Gastroesophageal sphincter (tissue), 4 donors: ENCODE measurements at regions not wholly inside any gene's neighbourhood (a gene's known extent, or its start where the extent isn't known, plus 50 kb on each side); places are given as distances from the start of the nearest gene placed in this dataset.

ENCODE experiments used
- ATAC-seq: fragments of 150-250 bp; one replicate; pipeline ENCODE4 v1.9.1; 2016; ENCODE audit warnings: mild to moderate bottlenecking, moderate library complexity
- H3K27ac ChIP-seq, 4 donors: fragments of 200-600 bp; sonication (generic) in 3 of 4; 1 replicate in 3 of 4; 2 replicates in 1 of 4; pipeline ENCODE4 v1.5.1; 2016 to 2019
- H3K27me3 ChIP-seq: fragments of 200-600 bp; sonication (generic); one replicate; pipeline ENCODE4 v1.5.1; 2019
- H3K36me3 ChIP-seq, 2 donors: fragments of 200-600 bp; sonication (generic); one replicate each; pipeline ENCODE4 v1.5.1; 2019; ENCODE audit warnings: control low read depth in 1 of 2
- H3K4me1 ChIP-seq, 3 donors: fragments of 200-600 bp; sonication (generic); 1 replicate in 2 of 3; 2 replicates in 1 of 3; pipeline ENCODE4 v1.5.1; 2016 to 2019; ENCODE audit warnings: control low read depth in 2 of 3
- H3K4me3 ChIP-seq, 2 donors: fragments of 200-600 bp; sonication (generic); one replicate each; pipeline ENCODE4 v1.5.1; 2019; ENCODE audit warnings: mild to moderate bottlenecking in 1 of 2, moderate library complexity in 1 of 2
- H3K9me3 ChIP-seq, 3 donors: fragments of 200-600 bp; sonication (generic); one replicate each; pipeline ENCODE4 v1.5.1; 2017 to 2019; ENCODE audit warnings: control low read depth in 2 of 3
- CTCF ChIP-seq, 4 experiments: fragments of 200-600 bp in 2 of 4; fragments of 450-650 bp in 2 of 4; sonication (generic) in 1 of 4; IDR thresholded peaks; one replicate each; pipeline ENCODE4 v1.5.1; 2017 to 2019; ENCODE audit warnings: antibody characterized with exemption in 4 of 4, mild to moderate bottlenecking in 2 of 4, moderate library complexity in 2 of 4
- EP300 ChIP-seq: sonication (generic); formaldehyde crosslinking; IDR thresholded peaks from one replicate; pipeline ENCODE4 v1.6.1; 2017; ENCODE audit warnings: antibody characterized with exemption, mild to moderate bottlenecking
- POLR2A ChIP-seq, 2 donors: fragments of 450-650 bp; IDR thresholded peaks; one replicate each; pipeline ENCODE4 v1.6.1; 2017; ENCODE audit warnings: antibody characterized with exemption in 2 of 2, mild to moderate bottlenecking in 2 of 2, moderate library complexity in 1 of 2
- POLR2AphosphoS5 ChIP-seq: sonication (generic); formaldehyde crosslinking; IDR thresholded peaks from one replicate; pipeline ENCODE4 v1.6.1; 2017; ENCODE audit warnings: antibody characterized with exemption
- WGBS, 2 donors: methylation state at CpG; one replicate each; pipeline ENCODE4 v1.1.5; 2018; ENCODE audit warnings: low coverage in 1 of 2; 5-methylcytosine and 5-hydroxymethylcytosine counted together

DNA sequence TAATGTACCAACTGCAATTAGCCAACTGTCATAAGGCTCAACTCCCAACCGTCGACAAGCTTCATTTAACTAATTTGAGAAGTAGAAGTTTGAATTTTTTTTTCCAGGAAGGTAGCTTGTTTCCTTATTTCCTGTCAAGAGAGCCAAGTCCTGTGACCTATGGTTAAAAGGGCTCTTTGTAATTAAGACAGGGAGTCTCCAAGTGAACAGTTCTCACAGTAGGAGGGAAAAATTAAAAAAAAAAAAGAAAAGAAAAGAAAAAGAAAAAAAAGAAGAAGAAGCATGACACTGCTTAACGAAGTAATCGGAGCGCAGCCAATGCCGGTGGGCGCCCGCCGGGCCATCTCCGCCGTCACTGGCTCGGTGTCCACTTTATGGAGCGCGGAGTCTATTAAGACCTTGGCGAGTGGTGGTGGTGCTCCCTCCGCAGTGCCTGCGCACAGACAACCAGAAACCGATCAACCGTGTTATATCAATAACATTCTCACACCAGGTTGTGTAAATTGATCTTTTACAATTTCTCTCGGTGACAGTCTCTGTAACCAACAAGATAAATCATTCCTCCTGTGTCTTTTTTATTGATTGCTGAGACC, 197.2 kb upstream of the POU3F3 start:
- no peak for ATAC-seq
- Histone ChIP-seq H3K4me1 (no peaks in the 10 kb centered on the region), H3K4me3 (no peak overlapping the region), H3K27ac (peak overlapping the region in 1 of 4 donors; percentile 25), H3K27me3 (peaks cover 28% of the 10 kb centered on the region), H3K9me3 (no peaks in the 10 kb centered on the region), H3K36me3 (no peaks in the 10 kb centered on the region)
- WGBS, 2 donors, result 61 to 75% methylated on average over 17 to 20 of the region's 20 CpGs
- no peak for TF ChIP-seq POLR2A (IDR thresholded peaks at IDR 0.05)

DNA sequence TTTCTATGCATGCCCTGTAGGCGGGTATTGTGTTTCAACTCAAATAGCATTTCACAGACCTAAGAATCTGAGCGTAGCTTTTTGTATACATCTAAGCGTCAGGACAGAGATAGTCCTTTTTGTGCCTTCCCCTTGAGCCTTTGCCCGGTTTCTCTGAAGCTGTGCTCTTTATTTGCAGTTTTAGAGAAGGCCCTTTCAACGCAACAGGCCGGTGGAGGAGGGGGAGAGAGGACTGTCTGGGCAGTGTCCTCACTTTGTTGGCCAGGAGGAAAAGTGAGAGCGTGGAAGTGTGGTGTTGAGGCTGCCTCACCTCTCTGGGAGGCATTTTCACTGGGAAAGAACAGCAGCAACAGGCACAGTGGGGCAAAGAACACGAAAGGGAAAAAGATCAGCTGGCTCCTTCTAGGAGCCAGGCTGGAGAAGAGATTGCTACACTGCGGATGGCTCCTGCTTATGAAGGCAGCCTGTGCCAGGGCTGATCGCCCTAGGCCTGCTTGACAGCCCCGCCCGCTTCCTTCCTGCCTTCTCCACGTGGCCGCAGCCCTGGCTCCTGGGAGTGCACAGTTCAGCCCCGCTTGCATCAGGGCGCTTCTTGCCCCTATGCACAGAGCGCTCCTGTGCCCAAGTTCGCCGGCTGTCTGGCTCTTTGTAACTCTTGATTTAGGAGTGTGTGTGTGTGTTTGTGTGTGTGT, 195.6 kb upstream of the POU3F3 start:
- Histone ChIP-seq H3K9me3 (no peaks in the 10 kb centered on the region), H3K27ac (peak overlapping the region in 2 of 4 donors; percentile 26 to 51), H3K36me3 (no peaks in the 10 kb centered on the region), H3K4me3 (no peak overlapping the region), H3K4me1 (no peaks in the 10 kb centered on the region), H3K27me3 (peaks cover 28% of the 10 kb centered on the region)
- no peak for TF ChIP-seq POLR2A (IDR thresholded peaks at IDR 0.05)
- no peak for TF ChIP-seq EP300
- peak; percentile 30 for TF ChIP-seq POLR2AphosphoS5
- 57 to 80% methylated on average over 3 to 8 of the region's 19 CpGs for WGBS, 2 donors
- ATAC-seq, result peak; percentile 84

DNA sequence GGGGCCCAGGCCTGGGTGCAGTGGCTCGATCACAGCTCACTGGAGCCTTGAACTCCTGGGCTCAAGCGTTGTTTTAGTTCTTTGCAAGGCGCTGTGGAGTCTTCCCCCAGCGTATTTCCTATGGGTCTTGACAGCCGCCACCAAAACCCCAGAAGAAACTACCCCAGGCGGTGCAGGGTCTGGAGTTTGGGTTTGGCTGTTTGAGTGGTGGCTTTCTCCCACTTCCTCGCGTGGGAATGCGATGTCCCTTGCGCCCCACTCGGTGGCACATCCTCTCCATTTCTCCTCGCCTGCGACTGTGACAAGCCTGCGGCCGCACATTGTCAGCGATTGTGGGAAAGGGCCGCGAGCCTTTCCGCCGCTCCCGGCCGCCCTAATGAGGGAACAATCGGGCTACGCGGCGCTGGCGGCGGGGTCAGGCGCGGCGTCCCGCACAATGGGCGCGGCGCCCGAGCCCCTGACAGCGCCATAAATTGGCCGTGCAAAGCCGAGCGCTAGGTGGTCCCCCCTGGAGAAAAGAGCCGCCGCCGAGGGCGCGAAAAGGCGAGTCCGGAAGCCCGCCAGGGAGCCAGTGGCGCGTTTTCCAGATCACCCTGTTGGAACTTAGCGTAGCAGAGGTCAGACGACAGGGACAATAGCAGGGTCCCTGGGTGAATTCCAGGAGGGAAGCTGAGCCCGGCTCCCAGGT, 194.9 kb upstream of the POU3F3 start:
- Histone ChIP-seq H3K36me3 (no peaks in the 10 kb centered on the region), H3K27me3 (peaks cover 28% of the 10 kb centered on the region), H3K4me3 (no peak overlapping the region), H3K4me1 (no peaks in the 10 kb centered on the region), H3K27ac (peak overlapping the region in 1 of 4 donors; percentile 2), H3K9me3 (no peaks in the 10 kb centered on the region)
- WGBS, 2 donors, result 60% methylated on average over 4 of the region's 53 CpGs; no CpG with 5 or more reads in 1 of the 2 donors
- ATAC-seq, result no peak
- TF ChIP-seq POLR2A (IDR thresholded peaks at IDR 0.05), result no peak
- TF ChIP-seq EP300, result no peak
- TF ChIP-seq POLR2AphosphoS5, result no peak
- no peak for TF ChIP-seq CTCF (IDR thresholded peaks at IDR 0.05)

- no peak overlapping the region for H3K27ac ChIP-seq
- ATAC-seq, result no peak
- no peak for TF ChIP-seq EP300
- no peaks in the 10 kb centered on the region for H3K36me3 ChIP-seq
- H3K27me3 ChIP-seq, result peaks cover 28% of the 10 kb centered on the region
- H3K9me3 ChIP-seq, result no peaks in the 10 kb centered on the region
- H3K4me1 ChIP-seq, result no peaks in the 10 kb centered on the region
- 80 to 82% methylated on average over 2 to 5 of the region's 5 CpGs for WGBS, 2 donors
- H3K4me3 ChIP-seq, result no peak overlapping the region
Measured at GRCh38 chr2:104660991-104661390, 192.9 kb upstream of the POU3F3 start.

GRCh38 chr2:104664672-104665071, 189.2 kb upstream of the POU3F3 start:
- ATAC-seq, result no peak
- peaks cover 13% of the 10 kb centered on the region for H3K27me3 ChIP-seq
- no peak for TF ChIP-seq POLR2A (IDR thresholded peaks at IDR 0.05)
- no peak for TF ChIP-seq EP300
- no peak overlapping the region for H3K4me3 ChIP-seq
- no peak overlapping the region for H3K27ac ChIP-seq
- no peaks in the 10 kb centered on the region for H3K4me1 ChIP-seq
- no peaks in the 10 kb centered on the region for H3K9me3 ChIP-seq
- WGBS, 2 donors, result 79 to 83% methylated on average over 3 of the region's 3 CpGs
- no peaks in the 10 kb centered on the region for H3K36me3 ChIP-seq

DNA sequence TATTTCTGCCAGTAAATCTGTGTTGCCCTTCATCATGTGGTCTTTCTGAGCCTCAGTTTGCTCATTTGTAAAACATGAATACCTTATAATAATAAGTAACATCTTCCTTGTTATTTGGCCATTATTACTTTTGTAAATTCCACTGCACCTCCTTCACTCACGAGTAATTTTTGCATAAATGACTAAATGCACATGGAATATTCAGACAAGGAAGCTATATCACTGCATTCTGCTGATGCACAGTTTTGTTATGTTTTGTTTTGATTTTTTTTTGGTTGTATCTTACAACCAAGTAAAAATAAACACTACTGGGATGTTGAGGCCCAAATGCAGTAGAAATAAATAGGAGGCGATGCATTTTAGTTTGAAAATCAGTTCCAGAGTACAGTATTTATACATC, 185.3 kb upstream of the POU3F3 start:
- H3K27me3 ChIP-seq, result peaks cover 12% of the 10 kb centered on the region
- no peaks in the 10 kb centered on the region for H3K4me1 ChIP-seq
- no peaks in the 10 kb centered on the region for H3K36me3 ChIP-seq
- no peaks in the 10 kb centered on the region for H3K9me3 ChIP-seq
- ATAC-seq, result no peak
- H3K27ac ChIP-seq, result no peak overlapping the region
- WGBS, 2 donors, result 79 to 86% methylated on average over 2 of the region's 2 CpGs
- TF ChIP-seq CTCF (IDR thresholded peaks at IDR 0.05), result no peak
- no peak for TF ChIP-seq EP300
- no peak for TF ChIP-seq POLR2A (IDR thresholded peaks at IDR 0.05)
- TF ChIP-seq POLR2AphosphoS5, result no peak
- H3K4me3 ChIP-seq, result no peak overlapping the region
